GM21737 (cell line): ENCODE measurements at regions not wholly inside any gene's neighbourhood (a gene's known extent, or its start where the extent isn't known, plus 50 kb on each side); places are given as distances from the start of the nearest gene placed in this dataset.
"Not testable (repeated sequence)": the region's sequence is repeated elsewhere in the genome, so short reads cannot be mapped to it uniquely, and the experiment has no call there.

Experiments used
- ATAC-seq: cut with Tn5 transposase; IDR thresholded peaks from one replicate; pipeline ENCODE4 v1.9.1; 2021; ENCODE audit warnings: mild to moderate bottlenecking, moderate library complexity; ENCODE audit not compliant: unreplicated experiment

DNA sequence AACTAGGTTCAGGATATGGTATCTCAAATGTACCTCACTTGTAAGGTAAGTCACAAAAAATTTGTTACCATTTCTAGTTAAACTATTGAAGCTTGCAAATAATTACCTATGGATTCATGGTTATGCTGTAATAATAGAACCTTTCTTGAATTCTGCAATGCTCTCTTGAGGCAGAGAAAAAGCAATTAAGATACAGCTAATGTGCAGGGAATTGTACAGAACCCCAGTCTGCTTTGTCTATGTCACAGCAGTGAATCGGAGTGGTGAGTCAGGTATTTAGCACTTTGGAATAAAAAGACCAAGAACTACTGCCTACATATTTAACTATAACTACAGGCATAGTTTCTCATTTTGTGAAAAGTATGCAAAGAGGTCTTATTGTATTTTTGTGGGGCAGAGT, 228.7 kb upstream of the GOT2 start:
- ATAC-seq = no peak

- ATAC-seq = no peak
Observed at GRCh38 chr16:58960484-58960883, 226.4 kb upstream of the GOT2 start.

DNA sequence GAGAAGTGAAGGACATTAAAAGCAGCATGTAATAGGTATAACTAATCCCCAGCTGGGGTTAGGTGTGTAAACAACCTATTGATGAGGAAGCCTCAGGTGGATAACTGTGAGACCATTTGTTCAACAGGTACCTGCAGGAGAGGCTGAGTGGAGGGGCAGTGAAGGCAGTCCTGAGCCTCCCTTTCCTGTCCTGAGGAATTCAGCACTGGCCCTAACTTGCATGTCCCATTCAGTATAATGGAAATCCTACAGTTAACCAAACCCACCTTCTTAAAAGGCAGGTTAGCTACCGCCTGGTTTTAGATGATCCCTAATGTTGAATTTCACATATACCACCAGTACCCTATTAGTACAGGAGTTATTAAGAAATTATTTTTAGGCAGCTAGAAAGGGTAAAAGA, 225.9 kb upstream of the GOT2 start:
- ATAC-seq = no peak

- ATAC-seq = no peak
Observed at GRCh38 chr16:58958749-58959148, 224.6 kb upstream of the GOT2 start.

DNA sequence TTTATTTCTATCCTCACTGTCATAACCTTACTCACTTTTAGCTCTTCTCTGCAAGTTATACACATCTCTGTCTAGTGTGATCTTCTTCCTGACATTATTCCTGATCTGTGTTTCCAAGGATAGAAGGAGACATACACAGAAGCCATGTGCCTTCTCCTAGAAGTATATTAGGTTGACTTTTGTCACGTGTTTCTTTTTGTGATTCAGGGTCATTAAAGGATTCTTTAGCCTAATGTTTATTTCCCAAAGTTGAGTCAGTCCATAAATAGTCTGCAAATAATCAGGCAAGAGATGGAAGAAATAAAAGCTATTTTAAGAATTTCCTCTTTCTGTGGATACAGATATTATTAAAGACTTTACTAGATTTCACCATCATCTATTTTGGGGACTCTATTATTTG, 214.1 kb upstream of the GOT2 start:
- no peak for ATAC-seq

DNA sequence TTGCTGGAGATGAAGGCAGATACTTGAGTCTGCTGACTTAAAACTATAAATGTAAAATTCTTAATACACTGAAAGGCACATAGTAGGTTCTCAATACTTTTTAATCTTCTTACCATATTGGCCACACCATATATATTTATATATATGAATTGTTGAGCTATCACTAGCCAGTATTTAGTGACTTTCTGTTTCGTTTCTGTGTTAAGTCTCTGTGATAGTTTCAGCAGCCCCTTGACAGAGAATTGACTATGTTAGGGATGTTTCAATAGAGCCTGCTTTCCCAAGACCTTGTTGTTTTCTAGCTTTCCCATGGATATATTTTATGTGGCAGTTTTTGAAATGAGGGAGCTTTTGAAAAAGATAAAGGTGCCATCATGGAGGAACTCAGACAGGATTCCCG, 206.5 kb upstream of the GOT2 start:
- ATAC-seq = no peak

GRCh38 chr16:58938811-58939210, 204.7 kb upstream of the GOT2 start:
- no peak for ATAC-seq

DNA sequence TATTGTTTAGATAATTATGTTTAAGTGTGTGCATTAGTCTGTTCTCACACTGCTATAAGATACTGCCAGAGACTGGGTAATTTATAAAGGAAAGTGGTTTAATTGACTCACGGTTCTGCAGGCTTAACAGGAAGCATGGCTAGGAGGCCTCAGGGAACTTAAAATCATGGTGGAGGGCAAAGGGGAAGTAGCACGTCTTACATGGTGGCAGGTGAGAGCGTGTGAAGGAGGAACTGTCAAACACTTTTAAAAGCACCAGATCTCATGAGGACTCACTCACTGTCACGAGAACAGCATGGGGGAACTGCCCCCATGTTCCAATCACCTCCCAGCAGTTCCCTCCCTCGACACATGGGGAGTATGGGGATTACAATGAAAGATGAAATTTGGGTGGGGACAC, 203.5 kb upstream of the GOT2 start:
- no peak for ATAC-seq

DNA sequence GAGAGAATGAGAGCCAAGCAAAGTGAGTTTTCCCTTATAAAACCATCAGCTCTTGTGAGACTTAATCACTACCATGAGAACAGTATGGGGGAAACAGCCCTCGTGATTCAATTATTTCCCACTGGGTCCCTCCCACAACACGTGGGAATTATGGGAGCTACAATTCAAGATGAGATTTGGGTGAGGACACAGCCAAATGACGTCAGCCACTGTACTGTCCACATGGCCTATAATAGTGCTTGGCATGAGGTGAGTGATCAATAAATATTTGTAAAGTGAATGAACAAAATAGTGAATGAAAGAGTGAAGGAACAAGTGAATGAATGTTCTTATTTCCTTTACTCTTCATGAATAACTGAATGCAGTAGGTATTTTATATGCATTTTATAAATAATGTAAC, 199.1 kb upstream of the GOT2 start:
- ATAC-seq = no peak

GRCh38 chr16:58931436-58931835, 197.3 kb upstream of the GOT2 start:
- no peak for ATAC-seq

DNA sequence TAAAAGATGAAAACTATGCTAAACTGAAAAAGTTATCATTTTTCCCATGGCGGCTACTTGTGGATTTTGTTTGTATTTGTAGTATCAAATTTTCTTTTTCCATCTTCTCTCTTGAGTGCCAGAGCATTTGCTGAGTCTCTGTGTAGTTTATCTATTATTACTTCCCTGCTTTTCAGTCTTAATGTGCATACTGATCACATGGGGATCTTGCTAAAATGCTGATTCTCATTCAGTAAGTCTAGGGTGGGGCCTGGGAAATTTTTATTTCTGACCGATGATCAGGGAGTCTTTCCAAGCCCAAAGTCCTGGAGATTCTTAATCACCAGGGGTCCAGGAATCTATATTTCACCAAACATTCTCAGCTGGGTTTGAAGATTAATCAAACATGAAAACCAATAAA, 189.0 kb upstream of the GOT2 start:
- no peak for ATAC-seq

- ATAC-seq = no peak
Observed at GRCh38 chr16:58913456-58913855, 179.3 kb upstream of the GOT2 start.

DNA sequence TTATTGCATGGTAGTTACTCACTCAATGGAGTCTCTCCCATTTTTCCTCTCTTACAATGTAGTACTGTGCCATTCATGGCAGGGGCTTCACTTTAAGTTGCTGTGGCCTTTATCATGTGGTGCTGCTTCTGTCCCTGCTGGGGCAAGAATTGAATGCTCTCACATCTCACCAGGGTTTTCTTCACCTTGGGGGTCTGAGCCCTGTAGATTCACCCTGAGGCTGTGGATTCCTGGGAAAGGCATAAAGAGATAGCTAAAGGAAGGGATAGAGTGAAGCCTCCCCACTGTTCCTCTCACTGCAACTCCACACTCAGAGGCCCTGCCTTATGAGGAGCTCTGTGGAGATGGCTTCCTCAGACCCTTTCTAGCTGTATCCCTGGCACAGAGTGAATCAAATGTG, 178.5 kb upstream of the GOT2 start:
- no peak for ATAC-seq

- no peak for ATAC-seq
Observed at GRCh38 chr16:58906981-58907715, 173.0 kb upstream of the GOT2 start.

DNA sequence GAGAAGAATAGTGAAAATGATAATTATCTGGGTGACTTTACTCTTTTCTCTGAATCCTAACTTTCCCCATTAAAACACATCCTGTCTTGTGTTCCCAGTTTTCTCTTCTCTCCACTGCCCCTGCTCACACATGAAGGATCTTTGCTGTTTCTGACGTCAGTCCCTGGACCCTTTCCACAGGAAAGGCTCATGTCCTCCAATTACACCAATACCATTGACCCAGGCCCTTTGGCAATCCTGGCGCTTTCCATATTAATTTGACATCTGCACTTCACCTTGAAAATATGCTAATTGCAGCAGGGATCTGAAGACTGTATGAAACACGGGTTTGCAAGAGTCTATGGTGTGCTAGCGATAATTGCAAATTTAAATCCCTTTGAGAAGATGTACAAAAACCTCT, 170.2 kb upstream of the GOT2 start:
- ATAC-seq = no peak

DNA sequence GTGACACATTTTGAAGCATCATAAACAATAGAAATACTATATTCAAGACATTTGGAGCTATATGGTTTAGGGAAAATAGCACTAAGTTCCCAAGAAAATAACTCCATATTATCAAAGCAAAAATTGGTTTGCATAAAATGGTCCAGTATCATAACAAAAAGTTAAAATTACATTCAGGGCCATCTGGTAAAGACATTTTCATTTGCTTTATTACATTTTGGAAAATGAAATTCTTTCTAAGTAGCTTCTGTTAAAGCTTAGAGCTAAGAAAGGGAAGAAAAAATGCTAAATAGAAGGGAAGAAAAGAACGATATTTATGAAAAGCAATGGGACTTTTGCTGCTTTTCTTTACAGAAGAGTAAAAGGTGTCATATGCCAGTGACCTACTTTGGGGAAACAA, 155.4 kb upstream of the GOT2 start:
- no peak for ATAC-seq

- ATAC-seq = peak; percentile 43
Observed at GRCh38 chr16:58885528-58886170, 151.5 kb upstream of the GOT2 start.

GRCh38 chr16:58884141-58884540, 150.0 kb upstream of the GOT2 start:
- ATAC-seq = no peak

- ATAC-seq = no peak
Observed at GRCh38 chr16:58883131-58883530, 149.0 kb upstream of the GOT2 start.

GRCh38 chr16:58882292-58882691, 148.2 kb upstream of the GOT2 start:
- ATAC-seq = peak; percentile 89

DNA sequence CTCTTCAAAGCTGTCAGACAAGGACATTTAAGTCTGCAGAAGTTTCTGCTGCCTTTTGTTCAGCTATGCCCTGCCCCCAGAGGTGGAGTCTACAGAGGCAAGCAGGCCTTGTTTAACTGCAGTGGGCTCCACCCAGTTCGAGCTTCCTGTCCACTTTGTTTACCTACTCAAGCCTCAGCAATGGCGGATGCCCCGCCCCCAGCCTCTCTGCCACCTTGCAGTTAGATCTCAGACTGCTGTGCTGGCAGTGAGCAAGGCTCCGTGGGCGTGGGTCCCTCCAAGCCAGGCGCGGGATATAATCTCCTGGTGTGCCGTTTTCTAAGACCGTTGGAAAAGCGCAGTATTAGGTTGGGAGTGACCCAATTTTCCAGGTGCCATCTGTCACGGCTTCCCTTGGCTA, 144.5 kb upstream of the GOT2 start:
- ATAC-seq = not testable (repeated sequence)

- no peak for ATAC-seq
Observed at GRCh38 chr16:58866935-58867334, 132.8 kb upstream of the GOT2 start.

DNA sequence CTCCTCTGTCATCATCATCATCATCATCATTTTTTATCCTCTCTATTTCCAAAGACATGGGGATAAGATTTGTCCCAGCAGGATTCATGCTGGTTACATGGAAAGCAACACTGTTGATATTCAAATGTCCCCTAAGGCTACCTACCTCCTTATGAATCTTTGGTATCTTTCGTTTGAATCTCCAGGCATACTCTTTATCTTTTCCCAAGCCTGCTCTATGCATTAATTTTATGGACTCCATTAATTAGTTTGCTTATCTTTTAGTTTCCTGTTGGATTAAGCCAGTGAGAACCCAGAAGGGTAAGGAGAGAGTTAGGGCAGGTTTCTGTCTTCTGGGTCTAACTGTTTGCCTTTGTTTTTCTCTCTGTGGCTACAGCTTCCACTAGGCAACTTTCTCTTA, 129.6 kb upstream of the GOT2 start:
- ATAC-seq = no peak
